Esophagus muscularis mucosa (tissue), 4 donors: ENCODE measurements at regions not wholly inside any gene's neighbourhood (a gene's known extent, or its start where the extent isn't known, plus 50 kb on each side); places are given as distances from the start of the nearest gene placed in this dataset.

Experiments used
- CTCF ChIP-seq, 3 experiments: fragments of 200-600 bp in 2 of 3; fragments of 450-650 bp in 1 of 3; sonication (generic) in 2 of 3; IDR thresholded peaks; one replicate each; pipeline ENCODE4 v1.5.1; 2017 to 2019; ENCODE audit warnings: antibody characterized with exemption in 3 of 3, mild to moderate bottlenecking in 2 of 3, moderate library complexity in 1 of 3
- EP300 ChIP-seq: sonication (generic); formaldehyde crosslinking; IDR thresholded peaks from one replicate; pipeline ENCODE4 v1.6.1; 2017; ENCODE audit warnings: antibody characterized with exemption
- POLR2A ChIP-seq: fragments of 450-650 bp; IDR thresholded peaks from one replicate; pipeline ENCODE4 v1.6.1; 2017; ENCODE audit warnings: antibody characterized with exemption, moderate library complexity, mild to moderate bottlenecking, low read depth
- POLR2AphosphoS5 ChIP-seq, 2 donors: sonication (generic); formaldehyde crosslinking; IDR thresholded peaks; one replicate each; pipeline ENCODE4 v1.6.1; 2017; ENCODE audit warnings: antibody characterized with exemption in 2 of 2

GRCh38 chr18:59795882-59796281 is 98.7 kb upstream of the CCBE1 start:
- TF ChIP-seq POLR2AphosphoS5 (IDR thresholded peaks at IDR 0.05) (no peak), CTCF (IDR thresholded peaks at IDR 0.05) (no peak), EP300 (no peak), POLR2A (no peak)
